HEK293 (cell line): ENCODE measurements at regions not wholly inside any gene's neighbourhood (a gene's known extent, or its start where the extent isn't known, plus 50 kb on each side); places are given as distances from the start of the nearest gene placed in this dataset.

Source experiments
- CTCF ChIA-PET: fragments of 350-600 bp; formaldehyde crosslinking; extraction: SDS; loops from one replicate; lab custom pipeline; 2021; ENCODE audit warnings: antibody characterized with exemption; lab: Yijun Ruan, JAX
- POLR2A ChIA-PET: fragments of 300-600 bp; formaldehyde crosslinking; extraction: SDS; loops from one replicate; lab custom pipeline; 2020; ENCODE audit warnings: antibody characterized with exemption, inconsistent platforms; lab: Yijun Ruan, JAX
- H3K27ac ChIP-seq: fragments of 200-500 bp; sonication (Bioruptor generic); 2 replicates; pipeline ENCODE4 v1.5.1; 2014; ENCODE audit warnings: low read depth, low read length, control low read depth, inconsistent platforms; ENCODE audit errors: extremely low read depth
- H3K36me3 ChIP-seq, 2 experiments: fragments of 200-500 bp in 1 of 2; sonication (Bioruptor generic) in 1 of 2; 1 replicate in 1 of 2; 2 replicates in 1 of 2; pipeline ENCODE4 v1.5.1; 2014 to 2017; ENCODE audit warnings: inconsistent platforms in 2 of 2, low read length in 2 of 2; ENCODE audit not compliant: control insufficient read depth in 2 of 2, insufficient read depth in 1 of 2
- H3K4me1 ChIP-seq: fragments of 200-500 bp; sonication (Bioruptor generic); 2 replicates; pipeline ENCODE4 v1.5.1; 2014; ENCODE audit warnings: mild to moderate bottlenecking, low read length, inconsistent platforms; ENCODE audit not compliant: control insufficient read depth, insufficient read depth
- H3K4me3 ChIP-seq: 2 replicates; pipeline ENCODE4 v1.5.1; 2011; ENCODE audit warnings: low read depth, mild to moderate bottlenecking, control low read depth, low read length, moderate library complexity
- H3K9me3 ChIP-seq: fragments of 200-500 bp; sonication (Bioruptor generic); 2 replicates; pipeline ENCODE4 v1.5.1; 2014; ENCODE audit warnings: low read depth, low read length, inconsistent platforms; ENCODE audit not compliant: control insufficient read depth, insufficient read depth
- KLF1 ChIP-seq: fragments of 450-650 bp; formaldehyde crosslinking; IDR thresholded peaks from 2 replicates; pipeline ENCODE4 v1.5.1; 2016; ENCODE audit warnings: missing biosample characterization, missing genetic modification characterization
- KLF9 ChIP-seq: fragments of 450-650 bp; formaldehyde crosslinking; IDR thresholded peaks from 2 replicates; pipeline ENCODE4 v1.5.1; 2016; ENCODE audit warnings: missing biosample characterization, missing genetic modification characterization, low read depth
- PRDM10 ChIP-seq: fragments of 450-650 bp; formaldehyde crosslinking; IDR thresholded peaks from 2 replicates; pipeline ENCODE4 v1.5.1; 2016; ENCODE audit warnings: missing biosample characterization, missing genetic modification characterization
- REPIN1 ChIP-seq: fragments of 450-650 bp; formaldehyde crosslinking; IDR thresholded peaks from 2 replicates; pipeline ENCODE4 v1.5.1; 2017; ENCODE audit warnings: missing biosample characterization, missing genetic modification characterization, low read depth
- ZFP3 ChIP-seq: fragments of 450-650 bp; formaldehyde crosslinking; IDR thresholded peaks from 2 replicates; pipeline ENCODE4 v1.5.1; 2016; ENCODE audit warnings: low read depth, missing biosample characterization, missing genetic modification characterization
- ZNF19 ChIP-seq: fragments of 450-650 bp; formaldehyde crosslinking; IDR thresholded peaks from 2 replicates; pipeline ENCODE4; 2016; ENCODE audit warnings: missing biosample characterization, missing genetic modification characterization, low read depth
- ZNF2 ChIP-seq: fragments of 450-650 bp; formaldehyde crosslinking; IDR thresholded peaks from 2 replicates; pipeline ENCODE4 v1.5.1; 2016; ENCODE audit warnings: missing biosample characterization, missing genetic modification characterization
- ZNF518A ChIP-seq: fragments of 450-650 bp; formaldehyde crosslinking; conservative IDR thresholded peaks from 2 replicates; pipeline ENCODE4 v1.5.1; 2016; ENCODE audit warnings: low read depth, missing biosample characterization, missing genetic modification characterization
- ZNF544 ChIP-seq: fragments of 450-650 bp; formaldehyde crosslinking; IDR thresholded peaks from 2 replicates; pipeline ENCODE4 v1.5.0; 2017; ENCODE audit warnings: missing biosample characterization, missing genetic modification characterization
- ZNF561 ChIP-seq: fragments of 450-650 bp; IDR thresholded peaks from 2 replicates; pipeline ENCODE4 v1.5.1; 2018; ENCODE audit warnings: missing biosample characterization, missing genetic modification characterization, borderline replicate concordance
- ZNF707 ChIP-seq: fragments of 450-650 bp; formaldehyde crosslinking; IDR thresholded peaks from 2 replicates; pipeline ENCODE4 v1.5.1; 2016; ENCODE audit warnings: missing biosample characterization, missing genetic modification characterization
- ZSCAN4 ChIP-seq: fragments of 450-650 bp; formaldehyde crosslinking; IDR thresholded peaks from 2 replicates; pipeline ENCODE4 v1.5.1; 2017; ENCODE audit warnings: missing biosample characterization, missing genetic modification characterization
- TF ChIP-seq, protein P1 (sequence below): fragments of 450-650 bp; formaldehyde crosslinking; IDR thresholded peaks from 2 replicates; pipeline ENCODE4 v1.5.1; 2016; ENCODE audit warnings: missing biosample characterization, missing genetic modification characterization
- TF ChIP-seq, protein P2 (sequence below): fragments of 450-650 bp; formaldehyde crosslinking; IDR thresholded peaks from 2 replicates; pipeline ENCODE4 v1.5.1; 2017; ENCODE audit warnings: missing biosample characterization, missing genetic modification characterization
- TF ChIP-seq, protein P3 (sequence below): fragments of 450-650 bp; formaldehyde crosslinking; IDR thresholded peaks from 2 replicates; pipeline ENCODE4; 2016; ENCODE audit warnings: missing biosample characterization, missing genetic modification characterization

DNA sequence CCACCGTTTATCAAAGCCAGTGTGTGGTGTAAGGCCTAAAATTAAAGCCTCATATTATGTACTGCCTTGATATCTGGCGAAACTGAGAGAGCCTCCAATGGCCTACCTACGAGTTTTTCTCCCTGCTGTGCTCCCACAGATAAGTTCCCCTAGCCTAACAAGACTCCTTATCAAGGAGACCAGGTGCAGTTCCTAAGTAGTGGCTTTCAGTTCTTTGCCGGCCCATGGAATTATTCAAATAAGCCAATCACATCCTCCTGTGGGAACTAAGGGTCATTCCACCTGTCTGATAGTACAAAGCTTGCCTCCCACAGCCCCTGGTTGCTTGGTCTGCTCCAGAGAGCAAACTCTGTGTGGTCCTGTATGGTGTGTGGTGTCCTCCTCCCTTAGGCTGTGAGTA lies 99.8 kb upstream of the TEX13C start:
- ChIA-PET CTCF (no interaction called here), POLR2A (no interaction called here)
- no peaks in the 10 kb centered on the region for H3K4me1 ChIP-seq
- no peak overlapping the region for H3K4me3 ChIP-seq
- no peak overlapping the region for H3K27ac ChIP-seq
- no peak for TF ChIP-seq REPIN1 (tag by site-specific recombination)
- TF ChIP-seq ZNF19 (tag by site-specific recombination) = no peak
- no peak for TF ChIP-seq ZFP3 (tag by site-specific recombination)
- no peak for TF ChIP-seq PRDM10 (tag by site-specific recombination)
- TF ChIP-seq ZNF544 = no peak
- no peak for TF ChIP-seq KLF9 (tag by site-specific recombination)
- TF ChIP-seq ZSCAN4 (tag by site-specific recombination) = no peak
- TF ChIP-seq, protein P1, sequence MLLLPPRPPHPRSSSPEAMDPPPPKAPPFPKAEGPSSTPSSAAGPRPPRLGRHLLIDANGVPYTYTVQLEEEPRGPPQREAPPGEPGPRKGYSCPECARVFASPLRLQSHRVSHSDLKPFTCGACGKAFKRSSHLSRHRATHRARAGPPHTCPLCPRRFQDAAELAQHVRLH (tag by site-specific recombination) = no peak
- TF ChIP-seq, protein P2, sequence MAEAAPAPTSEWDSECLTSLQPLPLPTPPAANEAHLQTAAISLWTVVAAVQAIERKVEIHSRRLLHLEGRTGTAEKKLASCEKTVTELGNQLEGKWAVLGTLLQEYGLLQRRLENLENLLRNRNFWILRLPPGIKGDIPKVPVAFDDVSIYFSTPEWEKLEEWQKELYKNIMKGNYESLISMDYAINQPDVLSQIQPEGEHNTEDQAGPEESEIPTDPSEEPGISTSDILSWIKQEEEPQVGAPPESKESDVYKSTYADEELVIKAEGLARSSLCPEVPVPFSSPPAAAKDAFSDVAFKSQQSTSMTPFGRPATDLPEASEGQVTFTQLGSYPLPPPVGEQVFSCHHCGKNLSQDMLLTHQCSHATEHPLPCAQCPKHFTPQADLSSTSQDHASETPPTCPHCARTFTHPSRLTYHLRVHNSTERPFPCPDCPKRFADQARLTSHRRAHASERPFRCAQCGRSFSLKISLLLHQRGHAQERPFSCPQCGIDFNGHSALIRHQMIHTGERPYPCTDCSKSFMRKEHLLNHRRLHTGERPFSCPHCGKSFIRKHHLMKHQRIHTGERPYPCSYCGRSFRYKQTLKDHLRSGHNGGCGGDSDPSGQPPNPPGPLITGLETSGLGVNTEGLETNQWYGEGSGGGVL (tag by site-specific recombination) = no peak
- no peak for TF ChIP-seq ZNF561 (tag by site-specific recombination)
- TF ChIP-seq, protein P3, sequence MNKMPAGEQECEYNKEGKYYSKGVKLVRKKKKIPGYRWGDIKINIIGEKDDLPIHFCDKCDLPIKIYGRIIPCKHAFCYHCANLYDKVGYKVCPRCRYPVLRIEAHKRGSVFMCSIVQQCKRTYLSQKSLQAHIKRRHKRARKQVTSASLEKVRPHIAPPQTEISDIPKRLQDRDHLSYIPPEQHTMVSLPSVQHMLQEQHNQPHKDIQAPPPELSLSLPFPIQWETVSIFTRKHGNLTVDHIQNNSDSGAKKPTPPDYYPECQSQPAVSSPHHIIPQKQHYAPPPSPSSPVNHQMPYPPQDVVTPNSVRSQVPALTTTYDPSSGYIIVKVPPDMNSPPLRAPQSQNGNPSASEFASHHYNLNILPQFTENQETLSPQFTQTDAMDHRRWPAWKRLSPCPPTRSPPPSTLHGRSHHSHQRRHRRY = no peak
- TF ChIP-seq KLF1 (tag by site-specific recombination) = no peak
- H3K36me3 ChIP-seq = no peaks in the 10 kb centered on the region
- H3K9me3 ChIP-seq = no peaks in the 10 kb centered on the region

- TF ChIP-seq ZNF707 (tag by site-specific recombination) = no peak
- TF ChIP-seq ZNF2 = no peak
- no peak for TF ChIP-seq ZNF518A (tag by site-specific recombination)
- no peaks in the 10 kb centered on the region for H3K36me3 ChIP-seq
- no peaks in the 10 kb centered on the region for H3K9me3 ChIP-seq
- POLR2A ChIA-PET = no interaction called here
- H3K27ac ChIP-seq = no peak overlapping the region
- CTCF ChIA-PET = no interaction called here
- no peaks in the 10 kb centered on the region for H3K4me1 ChIP-seq
- H3K4me3 ChIP-seq = no peak overlapping the region
Observed at GRCh38 chrX:125236955-125237354, 82.7 kb upstream of the TEX13C start.
